ENCODE measurements at regions not wholly inside any gene's neighbourhood (a gene's known extent, or its start where the extent isn't known, plus 50 kb on each side); places are given as distances from the start of the nearest gene placed in this dataset.
"Not testable (repeated sequence)": the region's sequence is repeated elsewhere in the genome, so short reads cannot be mapped to it uniquely, and the experiment has no call there.

DNA sequence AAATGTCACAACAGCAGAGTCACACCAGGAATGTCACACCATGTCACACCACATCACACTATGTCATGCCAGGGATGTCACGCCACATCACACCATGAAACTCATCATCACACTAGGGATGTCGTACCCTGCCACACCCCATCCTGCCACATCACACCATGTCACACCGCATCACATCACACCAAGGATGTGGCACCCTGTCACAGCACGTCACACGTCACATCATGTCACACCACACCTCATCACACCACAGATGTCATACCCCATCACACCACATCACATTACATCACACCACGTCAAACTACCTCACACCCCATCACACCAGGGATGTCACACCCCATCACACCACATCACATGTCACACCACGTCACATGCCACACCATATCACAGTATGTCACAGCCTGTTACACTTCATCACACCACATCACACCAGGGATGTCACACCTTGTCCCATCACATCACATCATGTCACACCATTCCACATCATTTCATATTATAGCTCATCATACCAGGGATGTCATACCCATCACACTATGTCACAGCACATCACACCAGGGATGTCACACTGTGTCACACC, 90.9 kb downstream of the TMEM121 start:
- intact Hi-C loops (cut with DNase I) = no loop called here
- DNase-seq (peak; percentile 30), ATAC-seq (ENCODE audit: poor library complexity) (peak; percentile 18)

- intact Hi-C loops (cut with DNase I); ATAC-seq (ENCODE audit: poor library complexity); DNase-seq: not testable (repeated sequence)
Measured at GRCh38 chr14:105617805-105618204, 91.4 kb downstream of the TMEM121 start.

DNA sequence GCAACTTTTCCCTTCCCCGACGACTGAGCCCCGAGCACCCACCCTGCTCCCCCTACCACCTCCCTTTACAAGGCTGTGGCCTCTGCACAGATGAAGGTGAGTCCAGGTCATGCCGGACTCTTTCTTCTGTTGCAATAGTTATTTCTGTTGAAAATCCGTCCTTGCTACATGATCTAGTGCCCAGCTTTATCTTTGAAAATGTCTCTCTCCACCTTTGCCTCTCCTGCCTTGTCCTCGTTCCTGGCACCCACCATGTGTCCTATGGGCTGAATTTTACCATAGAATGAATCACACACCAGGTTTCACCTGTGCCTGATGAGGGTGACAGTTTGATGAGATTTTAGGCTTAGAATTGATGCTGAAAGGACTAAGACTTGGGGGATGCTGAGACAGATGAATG, 92.9 kb downstream of the TMEM121 start:
- intact Hi-C loops (cut with DNase I); ATAC-seq (ENCODE audit: poor library complexity); DNase-seq: not testable (repeated sequence)

- not testable (repeated sequence) for DNase-seq; ATAC-seq (ENCODE audit: poor library complexity)
Measured at GRCh38 chr14:105620178-105620864, 93.9 kb downstream of the TMEM121 start.

GRCh38 chr14:105620865-105621471, 94.6 kb downstream of the TMEM121 start:
- DNase-seq = peak; percentile 83
- intact Hi-C loops (cut with DNase I); ATAC-seq (ENCODE audit: poor library complexity): not testable (repeated sequence)

More at GRCh38 chr14:105620178-105620864, 93.9 kb downstream of the TMEM121 start:
- intact Hi-C loops (cut with DNase I) = not testable (repeated sequence)

DNA sequence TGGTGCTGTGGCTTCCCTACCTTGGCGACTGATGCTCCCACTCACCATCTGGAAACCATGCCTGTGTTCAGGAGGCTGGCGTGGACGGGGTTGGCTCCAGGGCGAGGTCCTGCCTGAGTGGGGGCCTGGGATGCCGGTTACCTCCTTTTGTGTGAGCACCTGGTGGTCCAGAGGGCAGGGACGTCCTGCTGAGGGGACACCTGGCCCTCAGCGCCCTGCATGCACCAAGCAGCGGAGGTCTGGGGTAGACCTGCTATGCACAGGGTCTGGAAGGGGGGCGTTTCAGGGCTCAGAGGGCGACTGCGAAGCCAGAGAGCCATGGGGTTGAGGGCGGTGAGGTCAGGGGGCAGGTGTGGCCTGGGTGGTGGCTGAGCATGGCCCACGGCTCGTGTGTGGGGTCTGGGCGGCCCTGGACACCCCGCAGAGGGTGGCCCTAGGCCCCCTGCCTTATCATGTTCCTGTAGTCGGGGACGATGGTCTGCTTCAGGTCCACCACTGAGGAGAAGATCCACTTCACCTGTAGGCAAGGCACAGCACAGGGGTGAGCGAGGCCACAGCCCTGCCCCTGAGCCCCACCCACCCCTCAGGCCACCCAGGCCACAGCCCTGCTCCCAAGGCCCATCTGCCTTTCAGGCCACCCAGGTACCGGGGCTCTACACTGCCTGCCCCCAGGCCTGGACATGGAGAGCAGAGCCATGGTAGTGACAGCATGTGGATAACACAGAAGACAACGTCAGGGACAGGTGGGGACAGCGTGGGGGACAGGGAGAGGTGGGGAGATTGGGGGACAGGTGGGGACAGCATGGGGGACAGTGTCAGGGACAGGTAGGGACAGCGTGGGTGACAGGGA, 95.3 kb downstream of the TMEM121 start:
- DNase-seq; intact Hi-C loops (cut with DNase I): not testable (repeated sequence)
- ATAC-seq (ENCODE audit: poor library complexity) = peak; percentile 43

- ATAC-seq (ENCODE audit: poor library complexity) (peak; percentile 38), DNase-seq (no peak)
- intact Hi-C loops (cut with DNase I) = no loop called here
Measured at GRCh38 chr14:105622329-105622955, 96.1 kb downstream of the TMEM121 start.

GRCh38 chr14:105623178-105623577, 96.8 kb downstream of the TMEM121 start:
- not testable (repeated sequence) for ATAC-seq (ENCODE audit: poor library complexity); DNase-seq

DNA sequence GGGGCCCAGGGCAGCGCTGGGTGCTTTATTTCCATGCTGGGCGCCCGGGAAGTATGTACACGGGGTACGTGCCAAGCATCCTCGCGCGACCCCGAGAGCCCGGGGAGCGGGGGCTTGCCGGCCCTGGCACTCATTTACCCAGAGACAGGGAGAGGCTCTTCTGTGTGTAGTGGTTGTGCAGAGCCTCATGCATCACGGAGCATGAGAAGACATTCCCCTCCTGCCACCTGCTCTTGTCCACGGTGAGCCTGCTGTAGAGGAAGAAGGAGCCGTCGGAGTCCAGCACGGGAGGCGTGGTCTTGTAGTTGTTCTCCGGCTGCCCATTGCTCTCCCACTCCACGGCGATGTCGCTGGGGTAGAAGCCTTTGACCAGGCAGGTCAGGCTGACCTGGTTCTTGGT, 98.0 kb downstream of the TMEM121 start:
- ATAC-seq (ENCODE audit: poor library complexity); DNase-seq; intact Hi-C loops (cut with DNase I): not testable (repeated sequence)

More at GRCh38 chr14:105623178-105623577, 96.8 kb downstream of the TMEM121 start:
- intact Hi-C loops (cut with DNase I) = not testable (repeated sequence)

DNA sequence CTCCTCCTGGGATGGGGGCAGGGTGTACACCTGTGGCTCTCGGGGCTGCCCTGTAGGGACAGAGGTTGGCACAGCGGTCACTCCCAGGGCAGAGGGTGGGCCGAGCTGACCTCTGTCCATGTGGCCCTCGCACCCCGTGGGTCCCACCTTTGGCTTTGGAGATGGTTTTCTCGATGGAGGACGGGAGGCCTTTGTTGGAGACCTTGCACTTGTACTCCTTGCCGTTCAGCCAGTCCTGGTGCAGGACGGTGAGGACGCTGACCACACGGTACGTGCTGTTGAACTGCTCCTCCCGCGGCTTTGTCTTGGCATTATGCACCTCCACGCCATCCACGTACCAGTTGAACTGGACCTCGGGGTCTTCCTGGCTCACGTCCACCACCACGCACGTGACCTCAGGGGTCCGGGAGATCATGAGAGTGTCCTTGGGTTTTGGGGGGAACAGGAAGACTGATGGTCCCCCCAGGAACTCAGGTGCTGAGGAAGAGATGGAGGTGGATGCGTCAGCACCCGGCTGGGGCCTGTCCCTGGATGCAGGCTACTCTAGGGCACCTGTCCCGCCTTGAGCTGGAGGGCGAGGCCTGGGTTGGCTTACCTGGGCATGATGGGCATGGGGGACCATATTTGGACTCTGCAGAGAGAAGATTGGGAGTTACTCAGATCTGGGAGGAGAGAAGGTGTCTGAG, 98.5 kb downstream of the TMEM121 start:
- intact Hi-C loops (cut with DNase I); DNase-seq; ATAC-seq (ENCODE audit: poor library complexity): not testable (repeated sequence)

DNA sequence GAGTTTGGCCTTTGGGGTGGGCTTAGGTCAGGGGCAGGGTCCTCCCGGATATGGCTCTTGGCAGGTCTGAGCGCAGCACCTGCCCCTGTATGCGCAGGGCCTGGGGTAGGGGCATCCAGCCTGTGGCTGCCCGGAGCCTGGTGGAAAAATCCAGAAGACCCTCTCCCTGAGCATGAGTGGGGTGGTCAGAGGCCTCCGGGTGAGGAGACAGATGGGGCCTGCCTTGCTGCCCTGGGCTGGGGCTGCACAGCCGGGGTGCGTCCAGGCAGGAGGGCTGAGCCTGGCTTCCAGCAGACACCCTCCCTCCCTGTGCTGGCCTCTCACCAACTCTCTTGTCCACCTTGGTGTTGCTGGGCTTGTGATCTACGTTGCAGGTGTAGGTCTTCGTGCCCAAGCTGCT, 99.1 kb downstream of the TMEM121 start:
- ATAC-seq (ENCODE audit: poor library complexity); DNase-seq; intact Hi-C loops (cut with DNase I): not testable (repeated sequence)

- intact Hi-C loops (cut with DNase I); DNase-seq; ATAC-seq (ENCODE audit: poor library complexity): not testable (repeated sequence)
Measured at GRCh38 chr14:105626111-105626510, 99.7 kb downstream of the TMEM121 start.

DNA sequence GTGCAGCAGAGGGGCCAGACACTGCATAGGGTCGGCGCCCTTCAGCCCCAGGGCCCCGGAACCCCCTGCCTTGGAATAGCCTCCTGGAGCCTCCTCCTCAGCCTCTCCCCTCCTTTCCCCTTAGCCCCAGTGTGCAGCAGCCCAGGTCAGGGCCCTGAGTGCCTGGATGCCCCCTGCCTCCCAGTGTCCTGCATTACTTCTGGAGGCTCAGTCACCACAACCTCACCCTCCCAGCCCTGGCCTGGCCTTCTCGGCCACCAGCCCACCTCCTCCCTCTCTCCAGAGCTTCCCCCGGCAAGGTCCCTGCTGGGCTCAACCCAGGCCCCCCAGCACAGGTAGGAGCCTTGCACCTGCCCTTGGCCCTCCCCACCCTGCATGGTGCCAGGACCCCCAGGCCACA, 100.3 kb downstream of the TMEM121 start:
- intact Hi-C loops (cut with DNase I); ATAC-seq (ENCODE audit: poor library complexity); DNase-seq: not testable (repeated sequence)

DNA sequence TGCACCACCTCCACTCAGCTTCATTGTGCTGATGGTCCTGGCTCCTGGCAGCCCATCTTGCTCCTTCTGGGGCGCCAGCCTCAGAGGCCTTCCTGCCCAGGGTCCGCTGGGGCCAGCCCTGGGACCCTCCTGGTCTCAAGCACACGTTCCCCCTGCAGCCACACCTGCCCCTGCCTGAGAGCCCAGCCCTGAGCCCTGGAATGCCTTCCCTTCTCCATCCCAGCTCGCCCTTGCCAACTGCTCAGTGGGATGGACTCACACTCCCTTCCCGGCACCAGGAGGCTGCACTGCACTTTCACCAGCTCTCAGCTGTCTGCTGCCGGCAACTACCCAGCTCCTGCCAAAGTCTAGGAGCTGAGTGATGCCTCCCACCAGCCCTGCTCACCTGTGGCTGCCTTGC, 100.9 kb downstream of the TMEM121 start:
- ATAC-seq (ENCODE audit: poor library complexity); intact Hi-C loops (cut with DNase I); DNase-seq: not testable (repeated sequence)

GRCh38 chr14:105627701-105628100, 101.3 kb downstream of the TMEM121 start:
- DNase-seq = no peak
- no peak for ATAC-seq (ENCODE audit: poor library complexity)
- intact Hi-C loops (cut with DNase I) = no loop called here

- intact Hi-C loops (cut with DNase I); DNase-seq; ATAC-seq (ENCODE audit: poor library complexity): not testable (repeated sequence)
Measured at GRCh38 chr14:105628126-105628525, 101.7 kb downstream of the TMEM121 start.

GRCh38 chr14:105628531-105629067, 102.2 kb downstream of the TMEM121 start:
- ATAC-seq (ENCODE audit: poor library complexity); DNase-seq; intact Hi-C loops (cut with DNase I): not testable (repeated sequence)

All from Right ventricle myocardium superior (tissue), 1 donor.